ENCODE measurements at regions not wholly inside any gene's neighbourhood (a gene's known extent, or its start where the extent isn't known, plus 50 kb on each side); places are given as distances from the start of the nearest gene placed in this dataset.
"Not testable (repeated sequence)": the region's sequence is repeated elsewhere in the genome, so short reads cannot be mapped to it uniquely, and the experiment has no call there.

DNA sequence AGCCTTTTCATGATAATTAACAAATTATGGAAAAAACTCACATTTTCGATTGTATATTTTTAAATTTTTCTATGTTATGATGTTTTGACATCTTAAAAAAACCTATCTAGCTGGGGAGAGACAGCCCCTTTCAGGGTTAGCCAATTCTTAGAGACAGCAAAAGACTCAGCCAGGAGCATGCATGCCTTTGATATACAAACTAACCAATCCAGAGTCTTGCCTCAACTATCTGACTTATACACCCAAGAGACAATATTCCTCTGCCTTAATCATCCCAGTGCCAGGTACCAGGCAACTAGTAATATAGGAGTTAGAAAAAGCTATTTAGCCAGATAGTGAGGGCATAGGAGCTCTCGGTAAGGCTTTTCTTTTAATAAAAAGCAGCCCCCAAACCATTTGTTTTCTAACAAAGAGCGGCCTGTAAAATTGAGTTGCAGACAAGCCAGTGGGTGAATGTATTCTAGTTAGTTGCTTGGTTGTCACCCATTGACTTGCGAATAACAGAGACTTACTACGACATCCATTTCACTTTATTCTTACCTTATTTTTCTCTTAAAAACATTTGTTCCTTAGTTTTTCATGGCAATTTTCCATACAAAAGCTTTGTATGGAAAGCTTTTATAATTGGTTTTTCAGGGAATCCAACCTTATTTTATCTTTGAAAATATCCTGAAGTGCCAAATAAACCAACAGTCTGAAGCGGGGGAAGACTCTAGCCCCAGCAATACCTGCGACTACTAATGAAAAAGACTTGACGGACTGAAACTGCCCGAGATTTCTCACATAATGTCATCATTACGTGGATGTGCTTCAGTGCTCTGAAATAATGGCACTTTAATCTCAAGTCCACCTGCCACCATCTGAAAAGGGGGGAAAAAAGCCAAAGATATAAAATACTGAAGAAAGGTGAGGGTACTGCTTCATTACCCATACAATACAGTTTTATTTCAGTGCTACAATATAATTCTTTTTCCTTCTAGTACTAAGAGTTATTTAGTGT, 64.6 kb upstream of the ATP2C1 start:
- no peaks in the 10 kb centered on the region for H3K36me3 ChIP-seq
- H3K27me3 ChIP-seq = no peaks in the 10 kb centered on the region
- no peaks in the 10 kb centered on the region for H3K9me3 ChIP-seq
- in situ Hi-C loops (cut with MboI; ENCODE audit: low pct_ligation_motif_present in 1 of 4, low pct_unique_long_range_greater_than_20kb in 1 of 4, low sequenced_read_pairs in 3 of 4) (no loop called here), intact Hi-C loops (cut with DNase I; ENCODE audit: low total_unique reads) (no loop called here)
- H3K27ac ChIP-seq = no peak overlapping the region
- 87 to 88% methylated on average over 4 to 10 of the region's 10 CpGs for WGBS, 2 donors (ENCODE audit: low coverage in 1 of 2)
- DNase-seq = no peak
- TF ChIP-seq EP300 (IDR thresholded peaks at IDR 0.05; ENCODE audit: low read depth) (no peak), POLR2AphosphoS5 (IDR thresholded peaks at IDR 0.05) (no peak), POLR2A (IDR thresholded peaks at IDR 0.05) (no peak)
- TF ChIP-seq, protein P1, sequence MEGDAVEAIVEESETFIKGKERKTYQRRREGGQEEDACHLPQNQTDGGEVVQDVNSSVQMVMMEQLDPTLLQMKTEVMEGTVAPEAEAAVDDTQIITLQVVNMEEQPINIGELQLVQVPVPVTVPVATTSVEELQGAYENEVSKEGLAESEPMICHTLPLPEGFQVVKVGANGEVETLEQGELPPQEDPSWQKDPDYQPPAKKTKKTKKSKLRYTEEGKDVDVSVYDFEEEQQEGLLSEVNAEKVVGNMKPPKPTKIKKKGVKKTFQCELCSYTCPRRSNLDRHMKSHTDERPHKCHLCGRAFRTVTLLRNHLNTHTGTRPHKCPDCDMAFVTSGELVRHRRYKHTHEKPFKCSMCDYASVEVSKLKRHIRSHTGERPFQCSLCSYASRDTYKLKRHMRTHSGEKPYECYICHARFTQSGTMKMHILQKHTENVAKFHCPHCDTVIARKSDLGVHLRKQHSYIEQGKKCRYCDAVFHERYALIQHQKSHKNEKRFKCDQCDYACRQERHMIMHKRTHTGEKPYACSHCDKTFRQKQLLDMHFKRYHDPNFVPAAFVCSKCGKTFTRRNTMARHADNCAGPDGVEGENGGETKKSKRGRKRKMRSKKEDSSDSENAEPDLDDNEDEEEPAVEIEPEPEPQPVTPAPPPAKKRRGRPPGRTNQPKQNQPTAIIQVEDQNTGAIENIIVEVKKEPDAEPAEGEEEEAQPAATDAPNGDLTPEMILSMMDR (IDR thresholded peaks at IDR 0.05) = no peak
- H3K4me3 ChIP-seq = no peak overlapping the region
- no peaks in the 10 kb centered on the region for H3K4me1 ChIP-seq

GRCh38 chr3:130831719-130832400, 62.0 kb upstream of the ATP2C1 start:
- H3K4me1 ChIP-seq = no peaks in the 10 kb centered on the region
- no peak overlapping the region for H3K27ac ChIP-seq
- DNase-seq = no peak
- intact Hi-C loops (cut with DNase I; ENCODE audit: low total_unique reads) = no loop called here
- WGBS, 2 donors (ENCODE audit: low coverage in 1 of 2) = 63 to 89% methylated on average over 4 to 10 of the region's 10 CpGs
- H3K27me3 ChIP-seq = no peaks in the 10 kb centered on the region
- no peaks in the 10 kb centered on the region for H3K36me3 ChIP-seq
- no peak overlapping the region for H3K4me3 ChIP-seq
- no peak for TF ChIP-seq POLR2A (IDR thresholded peaks at IDR 0.05)
- TF ChIP-seq, protein P1 (IDR thresholded peaks at IDR 0.05) = no peak
- no peak for TF ChIP-seq EP300 (IDR thresholded peaks at IDR 0.05; ENCODE audit: low read depth)
- TF ChIP-seq POLR2AphosphoS5 (IDR thresholded peaks at IDR 0.05) = no peak
- no peaks in the 10 kb centered on the region for H3K9me3 ChIP-seq
- in situ Hi-C loops (cut with MboI; ENCODE audit: low pct_ligation_motif_present in 1 of 4, low pct_unique_long_range_greater_than_20kb in 1 of 4, low sequenced_read_pairs in 3 of 4) = no loop called here

GRCh38 chr3:130832401-130832746, 61.5 kb upstream of the ATP2C1 start:
- in situ Hi-C loops (cut with MboI; ENCODE audit: low pct_ligation_motif_present in 1 of 4, low pct_unique_long_range_greater_than_20kb in 1 of 4, low sequenced_read_pairs in 3 of 4); H3K27me3 ChIP-seq; H3K27ac ChIP-seq; H3K9me3 ChIP-seq; H3K36me3 ChIP-seq; H3K4me3 ChIP-seq; DNase-seq; intact Hi-C loops (cut with DNase I; ENCODE audit: low total_unique reads); H3K4me1 ChIP-seq: not testable (repeated sequence)
- 54% methylated on average over 9 of the region's 9 CpGs; no CpG with 5 or more reads in 1 of the 2 donors for WGBS, 2 donors (ENCODE audit: low coverage in 1 of 2)

- TF ChIP-seq POLR2AphosphoS5 (IDR thresholded peaks at IDR 0.05) (no peak), EP300 (IDR thresholded peaks at IDR 0.05; ENCODE audit: low read depth) (no peak)
- Histone ChIP-seq H3K4me1 (no peaks in the 10 kb centered on the region), H3K9me3 (no peaks in the 10 kb centered on the region), H3K36me3 (no peaks in the 10 kb centered on the region), H3K27me3 (no peaks in the 10 kb centered on the region), H3K27ac (no peak overlapping the region), H3K4me3 (no peak overlapping the region)
- intact Hi-C loops (cut with DNase I; ENCODE audit: low total_unique reads) (no loop called here), in situ Hi-C loops (cut with MboI; ENCODE audit: low pct_ligation_motif_present in 1 of 4, low pct_unique_long_range_greater_than_20kb in 1 of 4, low sequenced_read_pairs in 3 of 4) (no loop called here)
- DNase-seq = no peak
These were observed 59.4 kb upstream of the ATP2C1 start for GRCh38 chr3:130834476-130834875.

DNA sequence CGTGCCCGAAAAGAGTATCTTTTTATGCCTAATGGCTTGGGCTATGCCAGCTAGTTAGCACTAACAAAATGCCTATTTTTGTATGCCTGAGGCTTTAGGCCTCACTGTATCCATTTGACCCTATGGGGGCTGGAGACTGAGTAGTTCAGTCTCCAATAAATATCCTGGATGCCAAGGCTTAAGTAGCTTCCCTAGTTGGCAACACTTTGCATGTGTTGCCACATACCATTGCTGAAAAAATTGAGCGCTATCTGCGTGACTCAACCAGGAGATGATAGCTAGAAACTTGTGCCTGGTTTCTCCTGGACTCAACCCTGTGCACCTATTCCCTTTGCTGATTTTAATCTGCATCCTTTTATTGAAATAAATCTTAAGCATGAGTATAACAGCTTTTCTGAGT, 58.4 kb upstream of the ATP2C1 start:
- Histone ChIP-seq H3K27me3 (no peaks in the 10 kb centered on the region), H3K4me1 (peaks cover 0 to 7% (median 2%) of the 10 kb centered on the region in 4 donors), H3K4me3 (no peak overlapping the region), H3K27ac (no peak overlapping the region), H3K36me3 (no peaks in the 10 kb centered on the region), H3K9me3 (no peaks in the 10 kb centered on the region)
- 90 to 92% methylated on average over 4 of the region's 4 CpGs for WGBS, 2 donors (ENCODE audit: low coverage in 1 of 2)
- intact Hi-C loops (cut with DNase I; ENCODE audit: low total_unique reads) = no loop called here
- no peak for TF ChIP-seq EP300 (IDR thresholded peaks at IDR 0.05; ENCODE audit: low read depth)
- in situ Hi-C loops (cut with MboI; ENCODE audit: low pct_ligation_motif_present in 1 of 4, low pct_unique_long_range_greater_than_20kb in 1 of 4, low sequenced_read_pairs in 3 of 4) = no loop called here
- no peak for DNase-seq
